Liver (tissue), 8 donors: ENCODE measurements at regions not wholly inside any gene's neighbourhood (a gene's known extent, or its start where the extent isn't known, plus 50 kb on each side); places are given as distances from the start of the nearest gene placed in this dataset.

Source experiments
- DNase-seq: peaks from one replicate; pipeline ENCODE4 v3.0.0-alpha.2; 2017; ENCODE audit warnings: low spot score
- H3K27ac ChIP-seq, 2 donors: one replicate each; pipeline ENCODE4 v1.7.0; 2013; ENCODE audit warnings: inconsistent platforms in 2 of 2, low read length in 2 of 2, control low read depth in 1 of 2, low read depth in 1 of 2, mild to moderate bottlenecking in 1 of 2
- H3K27me3 ChIP-seq, 4 donors: one replicate each; pipeline versions ENCODE4 v1.6.1 to v1.7.0; 2013; ENCODE audit warnings: low read length in 3 of 4, inconsistent platforms in 1 of 4, mild to moderate bottlenecking in 1 of 4, moderate library complexity in 1 of 4; ENCODE audit not compliant: control insufficient read depth in 4 of 4, insufficient read depth in 4 of 4
- H3K36me3 ChIP-seq, 4 donors: one replicate each; pipeline versions ENCODE4 v1.6.1 to v1.7.0; 2013; ENCODE audit warnings: low read length in 3 of 4, mild to moderate bottlenecking in 3 of 4, low read depth in 1 of 4, moderate library complexity in 1 of 4; ENCODE audit not compliant: control insufficient read depth in 4 of 4, insufficient read depth in 3 of 4
- H3K4me1 ChIP-seq, 4 donors: one replicate each; pipeline versions ENCODE4 v1.6.1 to v1.7.0; 2013; ENCODE audit warnings: low read length in 3 of 4, mild to moderate bottlenecking in 3 of 4, moderate library complexity in 1 of 4; ENCODE audit not compliant: control insufficient read depth in 4 of 4, insufficient read depth in 4 of 4
- H3K4me3 ChIP-seq, 3 donors: one replicate each; pipeline versions ENCODE4 v1.6.1 to v1.7.0; 2013; ENCODE audit warnings: low read length in 3 of 3, control low read depth in 1 of 3, low read depth in 1 of 3, mild to moderate bottlenecking in 1 of 3
- H3K9ac ChIP-seq, 2 donors: one replicate each; pipeline ENCODE4 v1.7.0; 2013; ENCODE audit warnings: low read length in 2 of 2, mild to moderate bottlenecking in 2 of 2, moderate library complexity in 2 of 2, control low read depth in 1 of 2, low read depth in 1 of 2
- H3K9me3 ChIP-seq, 4 donors: one replicate each; pipeline versions ENCODE4 v1.6.1 to v1.7.0; 2013; ENCODE audit warnings: low read length in 3 of 4; ENCODE audit not compliant: control insufficient read depth in 4 of 4
- EGR1 ChIP-seq, 2 donors: IDR thresholded peaks; 2 replicates each; pipeline ENCODE4 v1.6.1; 2016 to 2018; ENCODE audit warnings: antibody characterized with exemption in 2 of 2, low read depth in 2 of 2
- FOXA1 ChIP-seq: IDR thresholded peaks from 2 replicates; pipeline ENCODE4 v1.6.1; 2016; ENCODE audit warnings: antibody characterized with exemption
- FOXA2 ChIP-seq: IDR thresholded peaks from 2 replicates; pipeline ENCODE4 v1.6.1; 2016; ENCODE audit warnings: antibody characterized with exemption
- GABPA ChIP-seq, 2 donors: IDR thresholded peaks in 1 of 2; conservative IDR thresholded peaks in 1 of 2; 2 replicates each; pipeline ENCODE4 v1.6.1; 2016; ENCODE audit warnings: antibody characterized with exemption in 2 of 2, mild to moderate bottlenecking in 1 of 2, moderate library complexity in 1 of 2
- HNF4A ChIP-seq, 2 donors: conservative IDR thresholded peaks; 2 replicates each; pipeline ENCODE4 v1.6.1; 2016; ENCODE audit warnings: antibody characterized with exemption in 2 of 2, mild to moderate bottlenecking in 2 of 2
- JUND ChIP-seq, 2 donors: IDR thresholded peaks; 2 replicates each; pipeline ENCODE4 v1.6.1; 2016; ENCODE audit warnings: antibody characterized with exemption in 2 of 2
- RAD21 ChIP-seq, 2 donors: IDR thresholded peaks; 2 replicates each; pipeline ENCODE4 v1.6.1; 2016; ENCODE audit warnings: antibody characterized with exemption in 2 of 2, mild to moderate bottlenecking in 2 of 2
- RXRA ChIP-seq, 2 donors: IDR thresholded peaks; 2 replicates each; pipeline ENCODE4 v1.6.1; 2017 to 2018; ENCODE audit warnings: antibody characterized with exemption in 2 of 2, mild to moderate bottlenecking in 1 of 2
- TAF1 ChIP-seq: conservative IDR thresholded peaks from 2 replicates; pipeline ENCODE4 v1.6.1; 2016; ENCODE audit warnings: antibody characterized with exemption, mild to moderate bottlenecking
- YY1 ChIP-seq: IDR thresholded peaks from 2 replicates; pipeline ENCODE4 v1.6.1; 2016; ENCODE audit warnings: antibody characterized with exemption, mild to moderate bottlenecking
- WGBS: extraction: QIAGEN DNeasy Blood & Tissue Kit; methylation state at CpG from one replicate; pipeline ENCODE4 v1.1.7; 2013; 5-methylcytosine and 5-hydroxymethylcytosine counted together
- TF ChIP-seq, protein P1 (sequence below): IDR thresholded peaks from 2 replicates; pipeline ENCODE4 v1.6.1; 2016; ENCODE audit warnings: antibody characterized with exemption, mild to moderate bottlenecking
- TF ChIP-seq, protein P2 (sequence below): IDR thresholded peaks from 2 replicates; pipeline ENCODE4 v1.6.1; 2016; ENCODE audit warnings: antibody characterized with exemption
- TF ChIP-seq, protein P3 (sequence below): IDR thresholded peaks from 2 replicates; pipeline ENCODE4 v1.6.1; 2016; ENCODE audit warnings: antibody characterized with exemption
- TF ChIP-seq, protein P4 (sequence below): fragments of 150-350 bp; IDR thresholded peaks from 2 replicates; pipeline ENCODE4 v1.5.1; 2017; ENCODE audit warnings: improper control_type of control experiment, low read depth, low read length; ENCODE audit not compliant: missing input control
- donor health status: healthy.
- donor health status: healthy.
- donor health status: healthy.
- donor health status: healthy.
- donor health status: healthy.

DNA sequence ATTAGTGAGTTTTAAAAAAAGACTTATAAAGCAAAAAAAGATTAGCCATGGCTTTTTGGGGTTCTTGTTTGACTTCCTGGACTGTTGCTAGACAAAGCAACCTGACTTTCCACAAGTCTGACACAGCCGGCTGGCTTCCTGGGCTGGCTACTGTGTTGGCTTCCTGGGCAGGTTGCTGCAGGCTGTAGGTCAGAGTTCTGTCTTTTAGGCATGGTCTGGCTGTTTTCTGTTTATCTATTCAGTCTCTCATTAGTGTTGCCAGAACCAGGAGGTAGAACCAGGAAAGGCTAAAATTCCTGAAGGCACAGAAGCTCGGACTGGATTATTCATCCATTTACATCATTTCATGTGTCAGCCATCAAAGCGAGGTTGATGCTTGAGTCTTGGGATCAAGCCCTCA, 88.6 kb upstream of the SLC35F3 start:
- DNase-seq, result no peak
- TF ChIP-seq RAD21 (IDR thresholded peaks at IDR 0.05) (no peak), JUND (IDR thresholded peaks at IDR 0.05) (no peak), TAF1 (no peak), YY1 (no peak), FOXA1 (no peak), FOXA2 (no peak), HNF4A (conservative IDR thresholded peaks at IDR 0.05) (no peak), GABPA (IDR thresholded peaks at IDR 0.05 in 1 of 2, conservative IDR thresholded peaks at IDR 0.05 in 1 of 2) (no peak), RXRA (IDR thresholded peaks at IDR 0.05) (no peak), EGR1 (IDR thresholded peaks at IDR 0.05; ENCODE audit: low read depth in 2 of 2) (no peak)
- TF ChIP-seq, protein P1, sequence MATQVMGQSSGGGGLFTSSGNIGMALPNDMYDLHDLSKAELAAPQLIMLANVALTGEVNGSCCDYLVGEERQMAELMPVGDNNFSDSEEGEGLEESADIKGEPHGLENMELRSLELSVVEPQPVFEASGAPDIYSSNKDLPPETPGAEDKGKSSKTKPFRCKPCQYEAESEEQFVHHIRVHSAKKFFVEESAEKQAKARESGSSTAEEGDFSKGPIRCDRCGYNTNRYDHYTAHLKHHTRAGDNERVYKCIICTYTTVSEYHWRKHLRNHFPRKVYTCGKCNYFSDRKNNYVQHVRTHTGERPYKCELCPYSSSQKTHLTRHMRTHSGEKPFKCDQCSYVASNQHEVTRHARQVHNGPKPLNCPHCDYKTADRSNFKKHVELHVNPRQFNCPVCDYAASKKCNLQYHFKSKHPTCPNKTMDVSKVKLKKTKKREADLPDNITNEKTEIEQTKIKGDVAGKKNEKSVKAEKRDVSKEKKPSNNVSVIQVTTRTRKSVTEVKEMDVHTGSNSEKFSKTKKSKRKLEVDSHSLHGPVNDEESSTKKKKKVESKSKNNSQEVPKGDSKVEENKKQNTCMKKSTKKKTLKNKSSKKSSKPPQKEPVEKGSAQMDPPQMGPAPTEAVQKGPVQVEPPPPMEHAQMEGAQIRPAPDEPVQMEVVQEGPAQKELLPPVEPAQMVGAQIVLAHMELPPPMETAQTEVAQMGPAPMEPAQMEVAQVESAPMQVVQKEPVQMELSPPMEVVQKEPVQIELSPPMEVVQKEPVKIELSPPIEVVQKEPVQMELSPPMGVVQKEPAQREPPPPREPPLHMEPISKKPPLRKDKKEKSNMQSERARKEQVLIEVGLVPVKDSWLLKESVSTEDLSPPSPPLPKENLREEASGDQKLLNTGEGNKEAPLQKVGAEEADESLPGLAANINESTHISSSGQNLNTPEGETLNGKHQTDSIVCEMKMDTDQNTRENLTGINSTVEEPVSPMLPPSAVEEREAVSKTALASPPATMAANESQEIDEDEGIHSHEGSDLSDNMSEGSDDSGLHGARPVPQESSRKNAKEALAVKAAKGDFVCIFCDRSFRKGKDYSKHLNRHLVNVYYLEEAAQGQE, result no peak
- TF ChIP-seq, protein P2, sequence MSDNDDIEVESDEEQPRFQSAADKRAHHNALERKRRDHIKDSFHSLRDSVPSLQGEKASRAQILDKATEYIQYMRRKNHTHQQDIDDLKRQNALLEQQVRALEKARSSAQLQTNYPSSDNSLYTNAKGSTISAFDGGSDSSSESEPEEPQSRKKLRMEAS, result no peak
- TF ChIP-seq, protein P3, sequence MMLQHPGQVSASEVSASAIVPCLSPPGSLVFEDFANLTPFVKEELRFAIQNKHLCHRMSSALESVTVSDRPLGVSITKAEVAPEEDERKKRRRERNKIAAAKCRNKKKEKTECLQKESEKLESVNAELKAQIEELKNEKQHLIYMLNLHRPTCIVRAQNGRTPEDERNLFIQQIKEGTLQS, result no peak
- TF ChIP-seq, protein P4, sequence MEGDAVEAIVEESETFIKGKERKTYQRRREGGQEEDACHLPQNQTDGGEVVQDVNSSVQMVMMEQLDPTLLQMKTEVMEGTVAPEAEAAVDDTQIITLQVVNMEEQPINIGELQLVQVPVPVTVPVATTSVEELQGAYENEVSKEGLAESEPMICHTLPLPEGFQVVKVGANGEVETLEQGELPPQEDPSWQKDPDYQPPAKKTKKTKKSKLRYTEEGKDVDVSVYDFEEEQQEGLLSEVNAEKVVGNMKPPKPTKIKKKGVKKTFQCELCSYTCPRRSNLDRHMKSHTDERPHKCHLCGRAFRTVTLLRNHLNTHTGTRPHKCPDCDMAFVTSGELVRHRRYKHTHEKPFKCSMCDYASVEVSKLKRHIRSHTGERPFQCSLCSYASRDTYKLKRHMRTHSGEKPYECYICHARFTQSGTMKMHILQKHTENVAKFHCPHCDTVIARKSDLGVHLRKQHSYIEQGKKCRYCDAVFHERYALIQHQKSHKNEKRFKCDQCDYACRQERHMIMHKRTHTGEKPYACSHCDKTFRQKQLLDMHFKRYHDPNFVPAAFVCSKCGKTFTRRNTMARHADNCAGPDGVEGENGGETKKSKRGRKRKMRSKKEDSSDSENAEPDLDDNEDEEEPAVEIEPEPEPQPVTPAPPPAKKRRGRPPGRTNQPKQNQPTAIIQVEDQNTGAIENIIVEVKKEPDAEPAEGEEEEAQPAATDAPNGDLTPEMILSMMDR, result no peak
- H3K9me3 ChIP-seq, result no peaks in the 10 kb centered on the region
- no peak overlapping the region for H3K4me3 ChIP-seq
- no peaks in the 10 kb centered on the region for H3K27me3 ChIP-seq
- no peaks in the 10 kb centered on the region for H3K36me3 ChIP-seq
- no peak overlapping the region for H3K9ac ChIP-seq
- no peaks in the 10 kb centered on the region for H3K4me1 ChIP-seq
- 71% methylated on average over 3 of the region's 3 CpGs for WGBS
- no peak overlapping the region for H3K27ac ChIP-seq

DNA sequence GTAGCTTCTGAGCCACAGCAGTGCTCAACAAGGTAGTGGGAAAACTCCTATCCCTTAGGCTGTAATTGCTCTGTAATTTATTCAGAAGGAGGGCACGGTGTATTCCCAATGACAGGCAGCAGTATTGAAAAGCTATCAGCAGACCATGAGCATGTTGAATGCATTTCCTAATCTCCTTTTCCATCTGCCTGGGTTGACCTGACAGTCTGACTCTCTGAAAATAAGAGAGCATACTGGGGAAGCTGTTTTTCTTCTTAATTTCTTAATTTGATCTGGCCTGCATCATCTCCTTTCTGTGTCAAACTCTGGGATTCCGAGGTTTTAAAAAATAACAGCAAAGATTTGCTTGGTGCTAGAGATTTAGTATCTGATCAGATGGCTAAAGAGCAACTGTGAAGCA, 88.1 kb upstream of the SLC35F3 start:
- Histone ChIP-seq H3K4me1 (no peaks in the 10 kb centered on the region), H3K9ac (no peak overlapping the region), H3K36me3 (no peaks in the 10 kb centered on the region), H3K27me3 (no peaks in the 10 kb centered on the region), H3K27ac (no peak overlapping the region), H3K9me3 (no peaks in the 10 kb centered on the region), H3K4me3 (no peak overlapping the region)
- 82% methylated on average over 2 of the region's 2 CpGs for WGBS
- DNase-seq, result no peak
- TF ChIP-seq FOXA1 (no peak), HNF4A (conservative IDR thresholded peaks at IDR 0.05) (no peak), GABPA (IDR thresholded peaks at IDR 0.05 in 1 of 2, conservative IDR thresholded peaks at IDR 0.05 in 1 of 2) (no peak), TAF1 (no peak)
- TF ChIP-seq, protein P3, result no peak
- TF ChIP-seq, protein P4, result no peak
